ENCODE measurements at regions not wholly inside any gene's neighbourhood (a gene's known extent, or its start where the extent isn't known, plus 50 kb on each side); places are given as distances from the start of the nearest gene placed in this dataset.

- Histone ChIP-seq H3K36me3 (no peaks in the 10 kb centered on the region), H3K4me1 (peaks cover 0 to 8% (median 4%) of the 10 kb centered on the region in 4 donors), H3K27ac (no peak overlapping the region), H3K4me3 (no peak overlapping the region), H3K27me3 (no peaks in the 10 kb centered on the region), H3K9me3 (no peaks in the 10 kb centered on the region)
- in situ Hi-C loops (cut with MboI; ENCODE audit: low pct_ligation_motif_present in 1 of 4, low pct_unique_long_range_greater_than_20kb in 1 of 4, low sequenced_read_pairs in 3 of 4) (loop anchor here in 1 of 4 donors (10.0 kb wide), 1 partner anchor 397 kb away; no protein-coding TSS in a partner anchor), intact Hi-C loops (cut with DNase I; ENCODE audit: low total_unique reads) (no loop called here)
- DNase-seq, result no peak
- TF ChIP-seq POLR2A (IDR thresholded peaks at IDR 0.05), result no peak
- no peak for TF ChIP-seq POLR2AphosphoS5 (IDR thresholded peaks at IDR 0.05)
- no peak for TF ChIP-seq CTCF (IDR thresholded peaks at IDR 0.05)
- 84 to 86% methylated on average over 13 to 14 of the region's 14 CpGs for WGBS, 2 donors (ENCODE audit: low coverage in 1 of 2)
These were observed 172.7 kb downstream of the TTLL2 start for GRCh38 chr6:167497428-167498056.

GRCh38 chr6:167499161-167499660 is 174.3 kb downstream of the TTLL2 start:
- peak; percentile 73 for DNase-seq
- in situ Hi-C loops (cut with MboI; ENCODE audit: low pct_ligation_motif_present in 1 of 4, low pct_unique_long_range_greater_than_20kb in 1 of 4, low sequenced_read_pairs in 3 of 4) (loop anchor here in 1 of 4 donors (10.0 kb wide), 1 partner anchor 396 kb away; no protein-coding TSS in a partner anchor), intact Hi-C loops (cut with DNase I; ENCODE audit: low total_unique reads) (no loop called here)
- 45 to 63% methylated on average over 6 to 7 of the region's 7 CpGs for WGBS, 2 donors (ENCODE audit: low coverage in 1 of 2)
- peak overlapping the region; percentile 60 to 76 (median 64) for H3K27ac ChIP-seq
- TF ChIP-seq POLR2A (IDR thresholded peaks at IDR 0.05) (no peak), CTCF (IDR thresholded peaks at IDR 0.05) (no peak), POLR2AphosphoS5 (IDR thresholded peaks at IDR 0.05) (peak in 2 of 3 donors; percentile 35 to 59)
- no peaks in the 10 kb centered on the region for H3K27me3 ChIP-seq
- peaks cover 0 to 8% (median 4%) of the 10 kb centered on the region in 4 donors for H3K4me1 ChIP-seq
- H3K9me3 ChIP-seq, result no peaks in the 10 kb centered on the region
- no peaks in the 10 kb centered on the region for H3K36me3 ChIP-seq
- H3K4me3 ChIP-seq, result no peak overlapping the region

- H3K4me3 ChIP-seq, result no peak overlapping the region
- 90 to 94% methylated on average over 2 to 8 of the region's 8 CpGs for WGBS, 2 donors (ENCODE audit: low coverage in 1 of 2)
- DNase-seq, result no peak
- TF ChIP-seq CTCF (IDR thresholded peaks at IDR 0.05) (no peak), POLR2AphosphoS5 (IDR thresholded peaks at IDR 0.05) (no peak)
- no peaks in the 10 kb centered on the region for H3K36me3 ChIP-seq
- intact Hi-C loops (cut with DNase I; ENCODE audit: low total_unique reads) (no loop called here), in situ Hi-C loops (cut with MboI; ENCODE audit: low pct_ligation_motif_present in 1 of 4, low pct_unique_long_range_greater_than_20kb in 1 of 4, low sequenced_read_pairs in 3 of 4) (no loop called here)
- H3K4me1 ChIP-seq, result peaks cover 0 to 8% (median 2%) of the 10 kb centered on the region in 4 donors
- H3K27ac ChIP-seq, result no peak overlapping the region
- no peaks in the 10 kb centered on the region for H3K9me3 ChIP-seq
- H3K27me3 ChIP-seq, result no peaks in the 10 kb centered on the region
These were observed 176.1 kb downstream of the TTLL2 start for GRCh38 chr6:167500961-167501360.

GRCh38 chr6:167501831-167502385 is 177.0 kb downstream of the TTLL2 start:
- Histone ChIP-seq H3K27me3 (no peaks in the 10 kb centered on the region), H3K4me1 (peaks cover 0 to 13% (median 2%) of the 10 kb centered on the region in 4 donors), H3K9me3 (no peaks in the 10 kb centered on the region), H3K36me3 (no peaks in the 10 kb centered on the region), H3K27ac (no peak overlapping the region), H3K4me3 (no peak overlapping the region)
- DNase-seq, result peak; percentile 69
- TF ChIP-seq POLR2A (IDR thresholded peaks at IDR 0.05) (no peak), CTCF (IDR thresholded peaks at IDR 0.05) (peak; percentile 18 to 68 (median 52)), EP300 (IDR thresholded peaks at IDR 0.05; ENCODE audit: low read depth) (no peak), POLR2AphosphoS5 (IDR thresholded peaks at IDR 0.05) (no peak)
- WGBS, 2 donors (ENCODE audit: low coverage in 1 of 2), result 53% methylated on average over 8 to 19 of the region's 19 CpGs
- intact Hi-C loops (cut with DNase I; ENCODE audit: low total_unique reads) (no loop called here), in situ Hi-C loops (cut with MboI; ENCODE audit: low pct_ligation_motif_present in 1 of 4, low pct_unique_long_range_greater_than_20kb in 1 of 4, low sequenced_read_pairs in 3 of 4) (no loop called here)
